Stimulated activated naive CD8-positive, alpha-beta T cell treated with anti-CD3 and anti-CD28 coated beads, Interleukin-15, amount 100 ng/mL, for 72 hours (primary cell): ENCODE measurements at regions not wholly inside any gene's neighbourhood (a gene's known extent, or its start where the extent isn't known, plus 50 kb on each side); places are given as distances from the start of the nearest gene placed in this dataset.
"Not testable (repeated sequence)": the region's sequence is repeated elsewhere in the genome, so short reads cannot be mapped to it uniquely, and the experiment has no call there.

Source experiments
- ATAC-seq: fragments of 150-1000 bp; cut with Tn5 transposase; 2 replicates; pipeline ENCODE4 v1.10.0; 2021; ENCODE audit warnings: mild to moderate bottlenecking, moderate library complexity
- DNase-seq, 2 donors: peaks; one replicate each; pipeline ENCODE4 v3.0.0; 2021 to 2022
- H3K27ac Mint-ChIP-seq, 2 donors: one replicate each; pipeline ENCODE4 v1.8.0; 2022; ENCODE audit warnings: mild to moderate bottlenecking in 2 of 2, mixed read lengths in 2 of 2, moderate library complexity in 2 of 2
- H3K27me3 Mint-ChIP-seq: one replicate; pipeline ENCODE4 v1.8.0; 2022; ENCODE audit warnings: mixed read lengths
- H3K4me1 Mint-ChIP-seq: one replicate; pipeline ENCODE4 v1.8.0; 2022; ENCODE audit warnings: mild to moderate bottlenecking, mixed read lengths
- H3K4me3 Mint-ChIP-seq, 2 donors: one replicate each; pipeline ENCODE4 v1.8.0; 2022; ENCODE audit warnings: mild to moderate bottlenecking in 2 of 2, mixed read lengths in 2 of 2, moderate library complexity in 1 of 2
- H3K9me3 Mint-ChIP-seq, 2 donors: one replicate each; pipeline ENCODE4 v1.8.0; 2022; ENCODE audit warnings: mixed read lengths in 2 of 2

- not testable (repeated sequence) for H3K4me1 Mint-ChIP-seq, DNase-seq, H3K27ac Mint-ChIP-seq, H3K4me3 Mint-ChIP-seq, H3K27me3 Mint-ChIP-seq, H3K9me3 Mint-ChIP-seq, ATAC-seq
These were observed 454.5 kb downstream of the TUBA3C start for GRCh38 chr13:18727138-18727537.

DNA sequence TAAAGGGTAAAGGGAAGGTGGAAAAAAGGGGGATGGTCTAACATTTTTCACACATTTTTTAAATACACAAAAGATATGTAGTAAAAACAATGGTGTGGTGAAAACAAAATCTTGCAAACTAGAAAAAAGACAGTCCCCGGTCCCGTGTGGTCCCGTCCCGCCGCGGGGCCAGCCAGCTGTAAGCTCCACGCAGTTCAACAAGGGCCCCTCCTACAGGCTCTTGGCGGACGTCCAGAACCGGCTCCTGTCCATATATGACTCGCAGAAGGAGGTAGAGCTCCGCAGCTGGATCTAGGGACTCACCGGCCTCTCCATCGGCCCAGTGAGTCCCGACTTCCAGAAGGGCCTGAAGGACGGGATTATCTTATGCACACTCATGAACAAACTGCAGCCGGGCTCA is 455.1 kb downstream of the TUBA3C start:
- H3K4me3 Mint-ChIP-seq, DNase-seq, H3K4me1 Mint-ChIP-seq, ATAC-seq, H3K9me3 Mint-ChIP-seq, H3K27ac Mint-ChIP-seq, H3K27me3 Mint-ChIP-seq: not testable (repeated sequence)

- H3K27ac Mint-ChIP-seq, H3K9me3 Mint-ChIP-seq, H3K4me1 Mint-ChIP-seq, H3K4me3 Mint-ChIP-seq, H3K27me3 Mint-ChIP-seq, DNase-seq, ATAC-seq: not testable (repeated sequence)
These were observed 456.3 kb downstream of the TUBA3C start for GRCh38 chr13:18725242-18725822.

DNA sequence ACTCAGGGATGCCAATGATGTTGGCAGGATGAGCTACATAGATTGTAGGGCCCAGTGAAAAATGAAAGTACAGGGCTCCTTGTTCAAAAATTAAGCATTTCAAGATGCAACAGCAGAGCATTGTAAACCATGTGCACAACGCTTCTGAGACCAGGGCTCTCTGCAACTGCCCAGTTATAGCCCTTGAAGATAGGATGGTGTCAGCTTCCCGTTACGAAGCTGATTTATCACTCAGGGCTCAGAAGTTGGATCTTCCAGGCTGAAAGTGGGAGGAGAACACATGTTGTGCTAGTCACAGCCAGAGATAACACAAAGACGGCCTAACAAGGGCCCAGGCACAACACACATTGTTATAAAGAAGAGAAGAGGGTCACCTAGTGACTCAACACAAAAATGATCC is 466.7 kb downstream of the TUBA3C start:
- H3K4me1 Mint-ChIP-seq: no peaks in the 10 kb centered on the region
- H3K4me3 Mint-ChIP-seq: no peak overlapping the region
- peaks cover 0 to 14% of the 10 kb centered on the region in 2 donors for H3K9me3 Mint-ChIP-seq

DNA sequence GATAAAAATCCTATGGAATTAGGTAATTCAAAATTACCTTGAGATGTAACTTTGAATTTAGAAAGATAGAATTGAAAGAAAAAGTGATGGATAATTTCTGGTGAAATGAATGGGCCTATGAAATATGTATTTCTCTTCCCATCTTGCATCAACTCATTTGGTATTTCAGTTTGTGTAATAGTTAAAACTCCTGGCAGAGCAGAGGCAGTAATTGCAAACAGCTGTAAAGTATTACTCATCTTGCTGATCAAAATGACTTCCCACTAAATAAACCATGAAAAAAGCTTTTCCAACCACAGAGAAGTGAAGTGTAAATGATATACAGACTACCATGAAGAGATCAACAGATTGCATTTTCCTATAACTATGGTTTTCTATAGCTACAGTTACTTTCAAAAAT is 471.0 kb downstream of the TUBA3C start:
- DNase-seq, H3K4me1 Mint-ChIP-seq, ATAC-seq, H3K27ac Mint-ChIP-seq, H3K4me3 Mint-ChIP-seq: not testable (repeated sequence)
- H3K9me3 Mint-ChIP-seq: peaks cover 0 to 22% of the 10 kb centered on the region in 2 donors
- peaks cover 15% of the 10 kb centered on the region for H3K27me3 Mint-ChIP-seq

More for the DNA sequence above, 466.7 kb downstream of the TUBA3C start:
- DNase-seq (no peak), ATAC-seq (no peak)
- Mint-ChIP-seq H3K27ac (peak overlapping the region in 1 of 2 donors; percentile 48), H3K27me3 (peaks cover 7% of the 10 kb centered on the region)

- H3K4me1 Mint-ChIP-seq, ATAC-seq, H3K4me3 Mint-ChIP-seq, H3K27ac Mint-ChIP-seq, DNase-seq, H3K27me3 Mint-ChIP-seq: not testable (repeated sequence)
- peaks cover 0 to 14% of the 10 kb centered on the region in 2 donors for H3K9me3 Mint-ChIP-seq
These were observed 475.1 kb downstream of the TUBA3C start for GRCh38 chr13:18706538-18706937.

- H3K27ac Mint-ChIP-seq: peak overlapping the region in 1 of 2 donors; percentile 33
- ATAC-seq, H3K9me3 Mint-ChIP-seq, H3K4me1 Mint-ChIP-seq, H3K27me3 Mint-ChIP-seq, DNase-seq, H3K4me3 Mint-ChIP-seq: not testable (repeated sequence)
These were observed 479.0 kb downstream of the TUBA3C start for GRCh38 chr13:18702464-18703247.

- not testable (repeated sequence) for H3K9me3 Mint-ChIP-seq, DNase-seq, H3K27me3 Mint-ChIP-seq, H3K4me1 Mint-ChIP-seq, H3K4me3 Mint-ChIP-seq, H3K27ac Mint-ChIP-seq, ATAC-seq
These were observed 483.3 kb downstream of the TUBA3C start for GRCh38 chr13:18698332-18698731.

DNA sequence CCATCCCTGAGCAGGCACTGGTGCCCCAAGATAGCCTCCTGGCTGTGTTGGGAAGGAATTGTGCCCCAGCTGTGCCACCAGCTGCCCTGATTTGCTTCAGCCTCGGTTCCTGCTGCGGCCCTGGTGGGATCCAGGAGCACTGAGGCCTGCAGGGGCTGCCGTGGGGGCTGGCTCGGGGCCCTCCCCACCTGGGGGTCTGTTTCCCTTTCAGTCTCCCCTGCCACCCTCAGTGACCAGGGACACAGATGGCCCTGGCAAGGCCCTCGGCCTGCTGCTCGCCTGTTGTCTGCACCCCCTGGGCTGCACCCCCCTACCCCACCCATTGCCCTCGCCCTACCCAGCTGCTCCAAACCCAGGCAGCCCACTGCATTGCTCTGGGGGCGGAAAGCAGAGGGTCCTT is 483.8 kb downstream of the TUBA3C start:
- not testable (repeated sequence) for H3K4me3 Mint-ChIP-seq, H3K27ac Mint-ChIP-seq, DNase-seq, ATAC-seq, H3K4me1 Mint-ChIP-seq, H3K9me3 Mint-ChIP-seq, H3K27me3 Mint-ChIP-seq

GRCh38 chr13:18697221-18697620 is 484.4 kb downstream of the TUBA3C start:
- ATAC-seq, H3K9me3 Mint-ChIP-seq, H3K27me3 Mint-ChIP-seq, H3K4me1 Mint-ChIP-seq, DNase-seq, H3K4me3 Mint-ChIP-seq, H3K27ac Mint-ChIP-seq: not testable (repeated sequence)

DNA sequence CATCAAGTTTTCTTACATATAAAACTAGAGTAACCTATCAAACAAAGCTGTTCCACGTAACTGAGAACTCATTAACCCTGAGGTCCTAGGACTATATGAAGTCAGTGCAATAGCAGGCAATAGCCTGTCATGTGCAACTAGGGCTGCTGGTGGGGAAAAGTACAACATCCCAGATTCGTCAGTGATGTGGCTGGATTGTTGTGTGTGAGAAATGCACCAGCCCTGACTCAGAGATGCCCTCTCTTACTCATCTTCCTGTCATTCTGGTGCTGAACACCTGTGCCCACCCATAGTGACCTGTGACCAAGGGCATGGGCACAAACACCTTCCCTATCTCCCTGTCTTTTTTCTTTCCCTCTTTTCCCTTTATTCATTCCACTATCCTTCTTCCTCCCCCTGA is 504.2 kb downstream of the TUBA3C start:
- H3K27me3 Mint-ChIP-seq, H3K4me3 Mint-ChIP-seq, DNase-seq, H3K9me3 Mint-ChIP-seq, H3K27ac Mint-ChIP-seq, ATAC-seq, H3K4me1 Mint-ChIP-seq: not testable (repeated sequence)

GRCh38 chr13:18675268-18675667 is 506.4 kb downstream of the TUBA3C start:
- not testable (repeated sequence) for H3K9me3 Mint-ChIP-seq, H3K4me1 Mint-ChIP-seq, H3K27ac Mint-ChIP-seq

GRCh38 chr13:18673794-18674193 is 507.8 kb downstream of the TUBA3C start:
- not testable (repeated sequence) for H3K27me3 Mint-ChIP-seq, H3K27ac Mint-ChIP-seq, H3K4me1 Mint-ChIP-seq

More at GRCh38 chr13:18675268-18675667, 506.4 kb downstream of the TUBA3C start:
- not testable (repeated sequence) for H3K27me3 Mint-ChIP-seq, ATAC-seq, DNase-seq, H3K4me3 Mint-ChIP-seq

DNA sequence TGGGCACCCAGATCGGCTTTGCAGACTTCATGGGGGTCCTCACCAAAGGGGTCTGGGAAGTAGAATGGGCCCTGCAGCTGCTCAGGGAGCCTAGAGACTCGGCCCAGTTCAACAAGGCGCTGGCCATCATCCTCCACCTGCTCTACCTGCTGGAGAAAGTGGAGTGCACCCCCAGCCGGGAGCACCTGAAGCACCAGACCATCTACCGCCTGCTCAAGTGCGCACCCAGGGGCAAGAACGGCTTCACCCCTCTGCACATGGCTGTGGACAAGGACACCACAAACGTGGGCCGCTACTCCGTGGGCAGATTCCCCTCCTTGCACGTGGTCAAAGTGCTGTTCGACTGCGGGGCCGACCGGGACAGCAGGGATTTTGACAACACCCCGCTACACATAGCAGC is 515.0 kb downstream of the TUBA3C start:
- H3K4me3 Mint-ChIP-seq, H3K27ac Mint-ChIP-seq, ATAC-seq, H3K4me1 Mint-ChIP-seq, H3K27me3 Mint-ChIP-seq, DNase-seq, H3K9me3 Mint-ChIP-seq: not testable (repeated sequence)

More at GRCh38 chr13:18673794-18674193, 507.8 kb downstream of the TUBA3C start:
- ATAC-seq, H3K9me3 Mint-ChIP-seq, H3K4me3 Mint-ChIP-seq, DNase-seq: not testable (repeated sequence)

DNA sequence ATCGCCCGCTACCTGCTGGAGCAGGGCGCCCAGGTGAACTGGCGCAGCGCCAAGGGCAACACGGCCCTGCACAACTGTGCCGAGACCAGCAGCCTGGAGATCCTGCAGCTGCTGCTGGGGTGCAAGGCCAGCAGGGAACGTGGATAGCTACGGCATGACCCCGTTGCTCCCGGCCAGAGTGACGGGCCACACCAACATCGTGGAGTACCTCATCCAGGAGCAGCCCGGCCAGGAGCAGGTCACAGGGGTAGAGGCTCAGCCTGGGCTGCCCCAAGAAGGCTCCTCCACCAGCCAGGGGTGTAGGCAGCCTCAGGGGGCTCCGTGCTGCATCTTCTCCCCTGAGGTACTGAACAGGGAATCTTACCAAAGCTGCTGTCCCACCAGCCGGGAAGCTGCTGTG is 515.9 kb downstream of the TUBA3C start:
- not testable (repeated sequence) for H3K4me1 Mint-ChIP-seq, ATAC-seq, H3K4me3 Mint-ChIP-seq, H3K27ac Mint-ChIP-seq, H3K27me3 Mint-ChIP-seq, DNase-seq, H3K9me3 Mint-ChIP-seq

- H3K4me3 Mint-ChIP-seq, H3K27ac Mint-ChIP-seq, H3K4me1 Mint-ChIP-seq, DNase-seq, H3K27me3 Mint-ChIP-seq, ATAC-seq, H3K9me3 Mint-ChIP-seq: not testable (repeated sequence)
These were observed 516.5 kb downstream of the TUBA3C start for GRCh38 chr13:18665124-18665523.
